ENCODE measurements at regions not wholly inside any gene's neighbourhood (a gene's known extent, or its start where the extent isn't known, plus 50 kb on each side); places are given as distances from the start of the nearest gene placed in this dataset.
"Not testable (repeated sequence)": the region's sequence is repeated elsewhere in the genome, so short reads cannot be mapped to it uniquely, and the experiment has no call there.

DNA sequence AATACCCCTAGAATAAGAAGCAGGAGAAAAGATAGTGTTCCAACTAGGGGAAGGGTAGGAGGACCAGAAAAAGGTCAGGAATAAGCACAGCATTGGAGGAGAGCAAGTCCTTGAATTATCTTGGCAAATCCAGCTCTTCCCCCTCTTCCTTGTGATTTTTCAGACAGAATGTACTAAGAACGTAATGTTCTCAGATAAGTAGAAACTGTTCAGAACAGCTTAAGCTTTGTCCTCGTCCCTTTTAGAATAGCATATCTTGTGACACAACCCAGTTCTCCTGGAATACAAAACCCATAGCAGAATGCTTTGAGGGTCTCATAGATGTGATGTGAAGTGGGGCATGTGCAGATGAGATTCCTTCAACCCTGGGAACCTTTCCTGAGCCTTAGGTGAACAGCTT, 97.4 kb downstream of the EMB start:
- TF ChIP-seq, protein P1, sequence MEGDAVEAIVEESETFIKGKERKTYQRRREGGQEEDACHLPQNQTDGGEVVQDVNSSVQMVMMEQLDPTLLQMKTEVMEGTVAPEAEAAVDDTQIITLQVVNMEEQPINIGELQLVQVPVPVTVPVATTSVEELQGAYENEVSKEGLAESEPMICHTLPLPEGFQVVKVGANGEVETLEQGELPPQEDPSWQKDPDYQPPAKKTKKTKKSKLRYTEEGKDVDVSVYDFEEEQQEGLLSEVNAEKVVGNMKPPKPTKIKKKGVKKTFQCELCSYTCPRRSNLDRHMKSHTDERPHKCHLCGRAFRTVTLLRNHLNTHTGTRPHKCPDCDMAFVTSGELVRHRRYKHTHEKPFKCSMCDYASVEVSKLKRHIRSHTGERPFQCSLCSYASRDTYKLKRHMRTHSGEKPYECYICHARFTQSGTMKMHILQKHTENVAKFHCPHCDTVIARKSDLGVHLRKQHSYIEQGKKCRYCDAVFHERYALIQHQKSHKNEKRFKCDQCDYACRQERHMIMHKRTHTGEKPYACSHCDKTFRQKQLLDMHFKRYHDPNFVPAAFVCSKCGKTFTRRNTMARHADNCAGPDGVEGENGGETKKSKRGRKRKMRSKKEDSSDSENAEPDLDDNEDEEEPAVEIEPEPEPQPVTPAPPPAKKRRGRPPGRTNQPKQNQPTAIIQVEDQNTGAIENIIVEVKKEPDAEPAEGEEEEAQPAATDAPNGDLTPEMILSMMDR (IDR thresholded peaks at IDR 0.05; ENCODE audit: insufficient read depth, low read length, missing control alignments), result no peak
- no peak overlapping the region for H3K4me3 ChIP-seq (ENCODE audit: low read depth, low read length)
- ChIA-PET POLR2A (no interaction called here), CTCF (no interaction called here)
- no peak for DNase-seq (ENCODE audit: low read depth, low spot score)

- H3K4me3 ChIP-seq (ENCODE audit: low read depth, low read length), result no peak overlapping the region
- TF ChIP-seq, protein P1 (IDR thresholded peaks at IDR 0.05; ENCODE audit: insufficient read depth, low read length, missing control alignments), result no peak
- ChIA-PET CTCF (no interaction called here), POLR2A (no interaction called here)
- no peak for DNase-seq (ENCODE audit: low read depth, low spot score)
Measured at GRCh38 chr5:50340757-50341156, 100.3 kb downstream of the EMB start.

DNA sequence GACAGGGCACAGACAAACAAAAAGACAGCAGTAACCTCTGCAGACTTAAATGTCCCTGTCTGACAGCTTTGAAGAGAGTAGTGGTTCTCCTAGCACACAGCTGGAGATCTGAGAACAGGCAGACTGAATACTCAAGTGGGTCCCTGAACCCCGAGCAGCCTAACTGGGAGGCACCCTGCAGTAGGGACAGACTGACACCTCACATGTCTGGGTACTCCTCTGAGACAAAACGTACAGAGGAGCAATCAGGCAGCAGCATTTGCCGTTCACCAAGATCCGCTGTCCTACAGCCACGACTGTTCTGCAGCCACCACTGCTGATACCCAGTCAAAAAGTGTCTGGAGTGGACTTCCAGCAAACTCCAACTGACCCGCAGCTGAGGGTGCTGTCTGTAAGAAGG, 110.5 kb downstream of the EMB start:
- DNase-seq (ENCODE audit: low read depth, low spot score); CTCF ChIA-PET; H3K4me3 ChIP-seq (ENCODE audit: low read depth, low read length); POLR2A ChIA-PET: not testable (repeated sequence)

DNA sequence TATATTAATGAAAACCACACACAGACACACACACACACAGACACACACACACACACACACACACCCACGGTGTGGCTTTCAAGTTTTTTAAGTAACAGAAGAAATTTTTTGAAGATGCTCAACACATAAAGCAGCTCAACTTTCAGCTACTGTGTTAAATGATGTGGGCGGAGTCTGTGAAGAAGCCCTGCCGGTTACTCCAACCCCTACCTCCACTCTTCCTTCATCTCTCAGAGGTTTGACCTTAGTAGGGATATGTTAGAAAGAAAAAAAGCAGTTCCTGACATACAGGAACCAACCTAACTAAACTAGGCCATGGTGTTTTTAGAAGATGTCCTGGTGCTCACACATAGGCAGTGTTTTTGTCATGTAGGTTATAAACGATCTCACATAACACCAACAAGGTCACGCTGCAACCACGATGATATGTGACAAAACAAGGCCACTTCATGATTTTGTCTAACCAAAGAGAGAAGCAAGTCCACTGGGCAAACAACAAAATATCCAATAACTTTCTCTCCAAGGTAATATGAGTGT, 112.8 kb downstream of the EMB start:
- TF ChIP-seq, protein P1 (IDR thresholded peaks at IDR 0.05; ENCODE audit: insufficient read depth, low read length, missing control alignments), result no peak
- no peak for DNase-seq (ENCODE audit: low read depth, low spot score)
- ChIA-PET CTCF (interaction anchor here (0.9 kb wide), 1 partner anchor 24 kb away, joined by 3 read pairs; no protein-coding TSS in a partner anchor), POLR2A (no interaction called here)
- H3K4me3 ChIP-seq (ENCODE audit: low read depth, low read length), result no peak overlapping the region

DNA sequence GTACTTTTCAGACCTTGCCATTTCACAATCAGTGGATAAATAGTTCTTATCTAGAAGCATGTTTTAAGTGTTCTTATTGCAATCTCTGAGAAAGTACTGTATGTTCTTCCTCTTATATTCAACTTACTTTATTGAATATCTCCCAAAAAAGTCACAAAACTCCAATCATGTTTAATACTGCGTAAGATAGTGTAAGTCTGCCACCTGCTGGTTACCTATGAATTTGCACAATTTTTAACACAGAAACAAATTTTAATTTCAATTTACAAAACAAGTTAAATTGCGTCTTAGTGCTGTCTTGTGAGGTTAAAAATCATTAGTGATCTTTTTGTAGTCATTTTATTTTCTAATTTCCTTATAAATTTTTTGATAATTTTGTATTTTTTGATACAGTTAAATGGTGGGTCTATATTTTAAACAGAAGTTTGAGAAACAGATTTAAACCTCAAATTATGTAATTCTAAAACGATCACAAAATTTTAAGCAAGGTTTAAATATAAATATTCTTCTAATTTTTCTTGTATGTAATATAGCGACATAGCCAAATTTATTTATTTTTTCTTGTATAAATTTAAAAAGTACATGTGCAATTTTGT, 115.8 kb downstream of the EMB start:
- ChIA-PET CTCF (no interaction called here), POLR2A (no interaction called here)
- no peak for DNase-seq (ENCODE audit: low read depth, low spot score)
- TF ChIP-seq, protein P1 (IDR thresholded peaks at IDR 0.05; ENCODE audit: insufficient read depth, low read length, missing control alignments), result peak; percentile 53
- H3K4me3 ChIP-seq (ENCODE audit: low read depth, low read length), result no peak overlapping the region

GRCh38 chr5:50320131-50320749, 120.8 kb downstream of the EMB start:
- CTCF ChIA-PET, result no interaction called here
- no peak overlapping the region for H3K4me3 ChIP-seq (ENCODE audit: low read depth, low read length)
- POLR2A ChIA-PET, result no interaction called here
- TF ChIP-seq, protein P1 (IDR thresholded peaks at IDR 0.05; ENCODE audit: insufficient read depth, low read length, missing control alignments), result peak; percentile 11
- no peak for DNase-seq (ENCODE audit: low read depth, low spot score)

DNA sequence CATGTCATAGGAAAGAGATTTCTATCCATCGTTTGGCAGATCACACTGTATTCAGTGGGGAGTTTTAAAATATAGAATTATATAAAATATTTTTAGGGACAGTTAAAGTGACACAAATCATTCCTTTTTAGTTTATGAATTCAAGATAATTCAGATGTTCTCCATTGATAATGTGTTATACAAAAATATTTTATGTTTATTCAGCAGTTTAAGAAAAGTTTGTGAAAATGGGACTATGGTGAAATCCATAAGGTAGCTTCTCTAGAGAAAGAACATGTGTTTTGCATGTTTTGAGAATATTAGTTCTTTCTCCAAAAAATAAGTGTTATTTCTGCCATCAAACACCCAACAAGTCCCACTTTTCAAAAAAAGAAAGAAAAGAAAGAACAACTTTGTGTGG, 122.9 kb downstream of the EMB start:
- TF ChIP-seq, protein P1 (IDR thresholded peaks at IDR 0.05; ENCODE audit: insufficient read depth, low read length, missing control alignments), result no peak
- no peak overlapping the region for H3K4me3 ChIP-seq (ENCODE audit: low read depth, low read length)
- ChIA-PET POLR2A (no interaction called here), CTCF (no interaction called here)
- no peak for DNase-seq (ENCODE audit: low read depth, low spot score)

DNA sequence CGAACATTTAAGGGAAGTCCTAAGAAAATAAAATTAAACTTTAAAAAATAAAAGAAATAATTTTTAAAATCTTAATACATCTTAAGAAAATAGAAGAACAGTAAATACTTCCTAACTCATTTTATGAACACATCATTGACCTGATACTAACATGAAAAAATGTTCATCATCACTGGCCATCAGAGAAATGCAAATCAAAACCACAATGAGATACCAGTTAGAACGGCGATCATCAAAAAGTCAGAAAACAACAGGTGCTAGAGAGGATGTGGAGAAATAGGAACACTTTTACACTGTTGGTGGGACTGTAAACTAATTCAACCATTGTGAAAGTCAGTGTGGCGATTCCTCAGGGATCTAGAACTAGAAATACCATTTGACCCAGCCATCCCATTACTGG, 134.6 kb downstream of the EMB start:
- CTCF ChIA-PET; POLR2A ChIA-PET; H3K4me3 ChIP-seq (ENCODE audit: low read depth, low read length); DNase-seq (ENCODE audit: low read depth, low spot score): not testable (repeated sequence)
